ENCODE measurements at regions not wholly inside any gene's neighbourhood (a gene's known extent, or its start where the extent isn't known, plus 50 kb on each side); places are given as distances from the start of the nearest gene placed in this dataset.

- TF ChIP-seq EZH2 (IDR thresholded peaks at IDR 0.05; ENCODE audit: low read length, unreplicated experiment) (no peak), CTCF (conservative IDR thresholded peaks at IDR 0.05; ENCODE audit: low read depth, low read length) (no peak), EZH2phosphoT487 (IDR thresholded peaks at IDR 0.05; ENCODE audit: borderline replicate concordance, low read length) (no peak)
These were observed 218.3 kb upstream of the NRIP1 start for GRCh38 chr21:15283138-15283537.

All from PC-3 (cell line).